ENCODE measurements at regions not wholly inside any gene's neighbourhood (a gene's known extent, or its start where the extent isn't known, plus 50 kb on each side); places are given as distances from the start of the nearest gene placed in this dataset.

GRCh38 chr16:48030926-48031325 is 124.9 kb downstream of the ABCC12 start:
- Histone ChIP-seq H4K5ac (ENCODE audit: insufficient read length, low read depth, low read length) (no peak overlapping the region), H3K27ac (ENCODE audit: low read depth, low read length) (no peak overlapping the region), H3K4me1 (replicated peaks in 1 of 4; ENCODE audit: control insufficient read depth in 3 of 4, insufficient read depth in 4 of 4, low read length in 3 of 4) (peaks cover 0 to 3% (median 2%) of the 10 kb centered on the region in 4 experiments; a peak in 2 of 7 replicates), H3K36me3 (ENCODE audit: control insufficient read depth in 2 of 4, insufficient read depth in 4 of 4, low read length in 3 of 4) (no peaks in the 10 kb centered on the region), H2BK5ac (ENCODE audit: low read depth, low read length) (no peak overlapping the region), H3K23me2 (ENCODE audit: low read depth, low read length) (no peaks in the 10 kb centered on the region; the same call in 1 of the 2 replicates), H2AFZ (ENCODE audit: low read length) (no peak overlapping the region), H4K8ac (ENCODE audit: extremely low read depth, insufficient read depth, low read length) (no peak overlapping the region), H4K20me1 (replicated peaks in 1 of 2; ENCODE audit: control insufficient read depth in 1 of 2, insufficient read depth in 2 of 2, low read length in 2 of 2) (no peaks in the 10 kb centered on the region), H3K9me3 (ENCODE audit: insufficient read depth in 2 of 2, low read depth in 1 of 2, low read length in 1 of 2) (no peaks in the 10 kb centered on the region), H2BK12ac (ENCODE audit: low read depth, low read length) (no peak overlapping the region), H3K79me1 (ENCODE audit: low read depth, low read length) (no peaks in the 10 kb centered on the region; the same call in 1 of the 2 replicates), H3K27me3 (replicated peaks in 1 of 4; ENCODE audit: control insufficient read depth in 3 of 4, extremely low read depth in 1 of 4, insufficient read depth in 3 of 4, low read length in 3 of 4) (no peaks in the 10 kb centered on the region; a peak in 1 of 7 replicates), H3K56ac (replicated peaks; ENCODE audit: insufficient read length, low read depth, low read length) (no peak overlapping the region), H3K4me2 (ENCODE audit: insufficient read depth in 1 of 2, low read depth in 2 of 2, low read length in 2 of 2) (no peak overlapping the region), H3K4ac (replicated peaks; ENCODE audit: insufficient read length, low read depth, low read length) (no peak overlapping the region), H3K79me2 (ENCODE audit: control insufficient read depth in 1 of 2, insufficient read depth in 2 of 2, low read length in 2 of 2) (no peaks in the 10 kb centered on the region), H3K4me3 (ENCODE audit: extremely low read depth in 1 of 4, insufficient read depth in 2 of 4, low read depth in 3 of 4, low read length in 4 of 4) (no peak overlapping the region), H3K9ac (replicated peaks in 1 of 4; ENCODE audit: extremely low read depth in 1 of 4, low read depth in 3 of 4, low read length in 3 of 4) (no peak overlapping the region), H4K91ac (replicated peaks; ENCODE audit: insufficient read length, low read length) (no peak overlapping the region), H3K23ac (ENCODE audit: insufficient read length) (no peak overlapping the region), H2BK120ac (replicated peaks; ENCODE audit: low read depth, low read length) (no peak overlapping the region), H2BK15ac (ENCODE audit: low read length) (no peak overlapping the region), H3K18ac (ENCODE audit: extremely low read depth, low read length) (no peak overlapping the region), H3K14ac (ENCODE audit: insufficient read length) (no peak overlapping the region), H2BK20ac (ENCODE audit: low read length) (no peak overlapping the region), H2AK5ac (ENCODE audit: low read depth, low read length) (no peak overlapping the region)
- 86% methylated on average over 6 of the region's 6 CpGs; no CpG with 5 or more reads in 1 of the 2 experiments for WGBS, 2 experiments (ENCODE audit: extremely low coverage in 1 of 2, insufficient coverage in 1 of 2, insufficient read length in 1 of 2, insufficient replicate concordance in 2 of 2, low coverage in 1 of 2, low lambda C conversion rate in 2 of 2, missing lambda C conversion rate in 1 of 2)
- ChIA-PET CTCF (ENCODE audit: partially characterized antibody) (interaction anchor here (0.9 to 2.5 kb wide), 4 partner anchors 17 to 87 kb away, joined by 3 to 11 read pairs (median 3); no protein-coding TSS in a partner anchor), POLR2A (ENCODE audit: partially characterized antibody) (no interaction called here)
- TF ChIP-seq BRCA1 (IDR thresholded peaks at IDR 0.05; ENCODE audit: low read depth, low read length) (no peak), HDAC6 (IDR thresholded peaks at IDR 0.05; ENCODE audit: low read depth, low read length) (no peak), SIX5 (IDR thresholded peaks at IDR 0.05; ENCODE audit: low read depth, low read length) (no peak), CREB1 (IDR thresholded peaks at IDR 0.05) (no peak), RAD21 (IDR thresholded peaks at IDR 0.05 in 1 of 2, conservative IDR thresholded peaks at IDR 0.05 in 1 of 2; ENCODE audit: low read depth in 2 of 2, low read length in 2 of 2) (no peak), RNF2 (IDR thresholded peaks at IDR 0.05; ENCODE audit: borderline replicate concordance, low read depth, low read length, missing control alignments, poor library complexity, severe bottlenecking) (no peak), ATF2 (IDR thresholded peaks at IDR 0.05; ENCODE audit: low read length) (no peak), ATF3 (IDR thresholded peaks at IDR 0.05; ENCODE audit: insufficient read depth, low read depth, low read length) (no peak), POLR2AphosphoS5 (IDR thresholded peaks at IDR 0.05; ENCODE audit: low read depth, low read length) (no peak), YY1 (IDR thresholded peaks at IDR 0.05; ENCODE audit: low read depth, low read length) (no peak)
- DNase-seq (ENCODE audit: low read depth in 1 of 2, low spot score in 2 of 2) = no peak
- FAIRE-seq = no peak
